ENCODE measurements at regions not wholly inside any gene's neighbourhood (a gene's known extent, or its start where the extent isn't known, plus 50 kb on each side); places are given as distances from the start of the nearest gene placed in this dataset.

DNA sequence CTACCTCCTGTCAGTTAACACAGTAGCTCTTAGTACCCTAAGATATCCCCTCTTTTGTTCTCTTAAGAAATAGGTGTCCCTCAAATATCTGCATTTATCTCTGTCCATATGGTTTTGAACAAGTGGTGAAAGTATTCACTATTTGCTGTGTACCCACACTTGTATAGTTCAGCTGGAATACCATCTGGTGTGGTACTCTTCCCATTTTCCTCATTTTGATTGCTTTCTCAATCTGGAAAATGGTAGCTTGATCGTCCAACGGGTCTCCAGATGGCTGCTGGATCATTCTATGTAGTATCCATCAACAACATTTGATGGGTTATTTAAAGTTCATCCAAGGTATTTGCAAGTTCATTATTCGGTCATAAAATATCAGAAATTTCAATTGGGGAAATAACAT, 100.3 kb upstream of the DPYD start:
- DNase-seq, result no peak

DNA sequence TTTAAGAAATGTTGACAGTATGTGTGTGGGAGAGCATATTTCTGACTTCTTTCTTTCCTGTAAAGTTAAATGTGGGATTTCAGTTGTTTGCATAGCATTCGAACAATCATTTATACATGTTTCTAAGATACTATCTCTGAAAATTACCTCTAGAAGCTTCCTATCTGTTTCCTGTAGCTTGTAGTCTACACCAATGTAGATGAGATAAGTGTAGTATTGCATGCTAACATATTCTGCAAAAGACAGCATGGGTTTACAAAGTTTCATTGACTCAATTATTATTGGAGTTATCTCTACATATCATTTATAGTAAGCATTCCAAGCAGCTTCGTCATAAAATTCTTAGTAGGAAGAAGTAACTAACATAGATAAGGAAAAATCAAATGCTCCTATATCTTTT, 98.9 kb upstream of the DPYD start:
- no peak for DNase-seq

DNA sequence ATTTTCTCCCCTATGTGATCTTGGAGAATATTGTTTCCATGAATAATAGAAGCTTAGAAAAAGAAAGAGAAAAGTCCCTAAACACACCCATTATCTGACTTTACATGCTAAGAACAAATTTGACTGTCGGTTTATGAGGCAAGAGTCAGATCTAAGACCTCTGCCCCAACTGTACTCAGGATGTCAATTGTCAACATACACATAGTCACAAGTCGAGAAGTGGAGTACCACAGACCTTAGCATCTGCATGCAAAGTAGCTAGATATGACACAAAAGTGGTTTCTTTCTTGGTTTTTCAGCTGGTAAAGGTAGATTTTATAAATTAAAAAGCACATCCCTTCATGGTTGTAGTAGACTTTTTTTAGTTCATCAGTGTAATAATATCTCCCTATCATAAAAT, 97.2 kb upstream of the DPYD start:
- no peak for DNase-seq

GRCh38 chr1:98017184-98017583, 96.3 kb upstream of the DPYD start:
- no peak for DNase-seq

- no peak for DNase-seq
Measured at GRCh38 chr1:98008373-98008772, 87.5 kb upstream of the DPYD start.

- no peak for DNase-seq
Measured at GRCh38 chr1:98005326-98006010, 84.6 kb upstream of the DPYD start.

DNA sequence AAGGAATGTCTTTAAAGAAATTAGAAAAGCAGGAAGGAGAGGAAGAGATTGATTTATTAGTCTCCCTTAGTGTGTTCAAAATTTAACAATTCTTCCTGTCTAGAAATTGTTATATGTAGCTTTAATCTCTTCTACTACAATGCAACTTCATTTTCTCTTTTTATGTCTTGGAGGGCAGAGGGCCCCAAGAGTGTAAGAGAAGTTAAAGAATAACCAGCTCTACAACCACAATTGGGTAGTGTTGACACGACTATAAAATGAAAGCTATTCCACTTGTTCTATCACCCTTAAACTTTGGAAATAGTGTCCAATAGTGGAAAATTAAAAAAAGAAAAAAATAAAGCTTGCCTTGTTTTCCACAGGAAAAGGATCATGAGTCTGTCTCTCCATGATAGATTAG, 82.6 kb upstream of the DPYD start:
- no peak for DNase-seq

DNA sequence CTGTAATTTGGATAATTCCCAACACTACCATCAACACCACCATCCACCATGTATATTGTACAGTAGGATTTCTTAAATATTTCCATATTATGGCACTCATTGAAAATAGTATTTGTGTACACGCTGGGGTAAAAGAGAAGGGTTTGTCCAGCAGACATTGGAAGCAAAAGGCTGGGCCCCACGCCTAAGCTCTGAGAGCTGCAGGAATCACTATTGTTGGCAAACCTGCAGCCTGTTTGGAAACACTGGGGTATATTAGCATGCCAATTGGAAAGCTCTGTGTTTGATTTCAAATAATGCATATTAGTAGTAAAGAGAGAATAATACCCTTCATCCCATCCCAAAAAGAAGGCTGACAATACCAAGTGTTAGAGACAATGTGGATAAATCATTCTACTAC, 81.5 kb upstream of the DPYD start:
- DNase-seq, result no peak

DNA sequence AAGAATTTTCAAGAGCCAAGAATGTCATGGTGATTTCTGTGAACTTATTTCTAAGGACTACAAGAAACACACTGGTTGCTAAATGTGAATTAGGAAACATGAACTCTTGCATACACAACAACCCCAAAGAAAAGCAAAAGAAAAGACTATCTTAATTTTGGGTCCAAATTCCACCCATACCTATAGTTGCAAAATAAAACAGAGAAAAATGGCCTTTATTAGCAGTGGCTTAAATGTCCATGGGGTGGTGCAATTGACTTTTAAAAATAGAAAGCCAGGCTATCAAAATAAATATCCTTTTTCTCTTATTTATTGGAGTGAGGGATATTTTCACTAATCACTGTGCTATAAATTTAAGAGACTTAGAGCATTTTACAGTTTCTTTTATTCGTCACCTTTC, 80.9 kb upstream of the DPYD start:
- DNase-seq, result no peak

DNA sequence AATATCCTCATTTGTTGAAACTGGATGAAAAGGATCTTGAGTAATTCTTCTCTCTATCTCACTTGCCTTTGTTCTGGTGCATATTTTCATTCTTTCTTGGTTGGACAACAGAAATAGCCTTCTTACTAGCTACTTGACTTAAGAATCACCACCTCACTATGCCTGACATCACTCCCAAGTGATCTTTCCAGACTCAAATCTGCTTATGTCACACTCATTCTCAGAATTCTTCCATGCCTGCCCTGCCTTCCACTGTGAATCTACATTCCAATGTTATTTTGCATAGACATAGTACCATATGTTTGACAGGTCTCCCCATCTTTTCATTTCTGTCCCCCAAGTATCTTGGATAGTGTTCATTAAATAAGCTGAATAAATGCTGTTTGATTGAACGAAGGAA, 78.5 kb upstream of the DPYD start:
- DNase-seq, result no peak

- DNase-seq, result no peak
Measured at GRCh38 chr1:97996880-97997279, 76.0 kb upstream of the DPYD start.

DNA sequence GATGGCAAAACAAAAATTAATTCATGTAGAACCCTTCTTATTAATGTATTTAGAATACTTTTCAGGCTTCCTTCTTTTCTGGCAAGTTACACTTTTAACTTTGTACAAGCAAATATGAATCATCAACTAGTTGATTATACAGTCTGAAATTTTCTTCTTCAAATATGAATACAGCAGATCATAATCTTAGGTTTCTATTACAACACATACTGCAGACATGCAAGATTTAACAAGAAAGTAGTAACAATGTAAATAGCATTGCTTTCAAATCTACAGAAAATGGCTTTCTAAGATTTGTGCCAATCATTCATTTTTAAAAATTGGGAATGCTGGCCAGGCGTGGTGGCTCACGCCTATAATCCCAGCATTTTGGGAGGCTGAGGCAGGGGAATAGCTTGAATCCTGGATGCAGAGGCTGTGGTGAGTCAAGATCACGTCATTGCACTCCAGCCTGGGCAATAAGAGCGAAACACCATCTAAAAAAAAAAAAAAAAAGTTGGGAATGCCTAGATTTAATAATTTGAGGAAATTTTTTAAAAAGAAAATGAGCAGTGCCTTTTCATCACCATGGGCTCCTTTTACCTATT, 68.4 kb upstream of the DPYD start:
- DNase-seq, result no peak

DNA sequence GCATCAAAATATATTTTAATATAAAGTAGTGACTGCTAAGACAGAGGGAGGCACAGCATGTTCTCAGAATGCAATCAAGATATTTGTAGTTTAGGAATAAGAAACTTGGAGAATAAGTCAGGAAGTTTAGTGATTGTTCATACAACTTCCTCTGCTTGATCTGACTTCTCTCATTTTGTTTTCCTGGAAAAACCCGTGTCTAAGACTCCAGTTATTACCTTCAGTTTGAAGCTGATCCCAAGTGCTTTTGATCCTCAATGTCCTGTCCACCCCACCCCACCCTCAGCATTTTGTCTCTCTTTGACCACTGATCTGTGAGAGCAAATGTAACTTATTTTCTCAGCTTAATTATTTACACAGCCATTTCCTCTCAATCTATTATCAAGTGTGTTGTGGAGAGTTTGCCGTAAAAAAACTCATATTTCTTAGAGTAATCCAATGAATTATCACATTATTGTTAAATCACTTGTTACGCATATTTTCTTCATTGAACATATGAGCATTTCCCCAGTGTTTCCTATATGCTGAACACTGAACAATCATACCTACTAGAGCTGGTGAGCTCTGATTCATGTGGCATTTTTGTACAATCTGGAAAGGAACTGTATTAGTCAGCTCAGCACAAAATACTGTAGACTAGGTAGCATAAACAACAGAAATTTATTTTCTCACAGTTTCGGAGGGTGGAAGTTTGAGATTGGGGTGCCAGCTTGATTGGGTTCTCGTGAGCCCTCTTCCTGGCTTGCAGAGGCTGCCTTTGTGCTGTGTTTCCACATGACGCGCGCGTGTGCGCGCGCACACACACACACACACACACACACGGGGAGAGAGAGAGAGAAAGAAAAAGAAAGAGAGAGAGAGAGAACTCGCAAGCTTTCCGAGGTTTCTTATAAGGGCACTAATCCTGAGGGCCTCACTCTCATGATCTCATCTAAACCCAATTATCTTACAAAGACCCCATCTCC, 65.5 kb upstream of the DPYD start:
- no peak for DNase-seq

GRCh38 chr1:97983126-97983525, 62.3 kb upstream of the DPYD start:
- DNase-seq, result no peak

DNA sequence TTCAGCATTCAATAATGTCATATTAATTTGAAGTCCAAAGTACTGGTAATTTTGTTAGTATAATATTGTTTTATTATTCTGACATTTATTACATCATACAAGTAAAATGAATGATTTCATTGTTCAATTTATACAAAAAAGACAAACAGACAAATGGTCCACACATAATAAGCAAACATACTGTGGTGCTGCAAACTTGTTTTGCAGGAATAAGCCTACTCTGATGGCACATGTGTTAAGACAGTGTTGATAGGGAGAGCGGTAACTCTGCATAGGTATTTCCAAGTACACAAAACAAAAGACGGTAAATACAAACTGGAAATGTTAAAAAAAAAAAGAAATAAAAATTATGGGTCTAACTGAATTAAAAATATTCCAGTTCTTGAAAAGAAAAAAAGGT, 59.7 kb upstream of the DPYD start:
- no peak for DNase-seq

GRCh38 chr1:97976801-97977200, 56.0 kb upstream of the DPYD start:
- no peak for DNase-seq
